ENCODE measurements at regions not wholly inside any gene's neighbourhood (a gene's known extent, or its start where the extent isn't known, plus 50 kb on each side); places are given as distances from the start of the nearest gene placed in this dataset.
A peak's percentile ranks its signal among the peaks of the same experiment; 100 is the strongest.

DNA sequence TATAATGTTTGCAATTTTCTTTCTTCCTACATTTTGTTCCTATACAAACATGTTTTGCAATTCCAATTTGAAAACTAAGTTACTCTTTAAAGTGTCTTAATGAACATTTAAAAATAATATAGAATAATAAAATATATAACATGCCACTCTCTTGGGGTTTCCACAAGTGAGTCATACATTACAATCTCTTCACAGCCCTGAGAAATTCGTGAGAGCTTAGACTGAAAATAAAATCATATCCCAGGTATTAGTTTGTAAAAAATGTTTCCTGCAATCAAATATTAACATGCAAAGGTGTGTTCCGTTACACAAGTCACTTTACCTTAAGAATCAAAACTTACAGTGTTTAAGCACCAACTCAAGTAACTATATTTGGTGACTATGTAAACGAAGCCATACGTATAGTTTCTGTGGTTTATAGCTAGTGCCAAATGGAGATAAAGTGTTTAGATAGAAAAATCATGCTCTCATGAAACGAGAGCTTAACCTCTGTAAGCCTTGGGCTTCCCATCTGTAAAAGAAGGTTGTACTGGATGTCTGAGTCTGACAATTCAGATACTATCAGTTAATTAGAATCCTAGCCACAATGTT is 253.6 kb upstream of the ANO3 start:
- TF ChIP-seq EP300 (IDR thresholded peaks at IDR 0.05; ENCODE audit: borderline replicate concordance in 1 of 2, low read depth in 1 of 2, low read length in 1 of 2) = no peak
- TF ChIP-seq, protein P1, sequence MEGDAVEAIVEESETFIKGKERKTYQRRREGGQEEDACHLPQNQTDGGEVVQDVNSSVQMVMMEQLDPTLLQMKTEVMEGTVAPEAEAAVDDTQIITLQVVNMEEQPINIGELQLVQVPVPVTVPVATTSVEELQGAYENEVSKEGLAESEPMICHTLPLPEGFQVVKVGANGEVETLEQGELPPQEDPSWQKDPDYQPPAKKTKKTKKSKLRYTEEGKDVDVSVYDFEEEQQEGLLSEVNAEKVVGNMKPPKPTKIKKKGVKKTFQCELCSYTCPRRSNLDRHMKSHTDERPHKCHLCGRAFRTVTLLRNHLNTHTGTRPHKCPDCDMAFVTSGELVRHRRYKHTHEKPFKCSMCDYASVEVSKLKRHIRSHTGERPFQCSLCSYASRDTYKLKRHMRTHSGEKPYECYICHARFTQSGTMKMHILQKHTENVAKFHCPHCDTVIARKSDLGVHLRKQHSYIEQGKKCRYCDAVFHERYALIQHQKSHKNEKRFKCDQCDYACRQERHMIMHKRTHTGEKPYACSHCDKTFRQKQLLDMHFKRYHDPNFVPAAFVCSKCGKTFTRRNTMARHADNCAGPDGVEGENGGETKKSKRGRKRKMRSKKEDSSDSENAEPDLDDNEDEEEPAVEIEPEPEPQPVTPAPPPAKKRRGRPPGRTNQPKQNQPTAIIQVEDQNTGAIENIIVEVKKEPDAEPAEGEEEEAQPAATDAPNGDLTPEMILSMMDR (IDR thresholded peaks at IDR 0.05) = no peak
- TF ChIP-seq, protein P2, sequence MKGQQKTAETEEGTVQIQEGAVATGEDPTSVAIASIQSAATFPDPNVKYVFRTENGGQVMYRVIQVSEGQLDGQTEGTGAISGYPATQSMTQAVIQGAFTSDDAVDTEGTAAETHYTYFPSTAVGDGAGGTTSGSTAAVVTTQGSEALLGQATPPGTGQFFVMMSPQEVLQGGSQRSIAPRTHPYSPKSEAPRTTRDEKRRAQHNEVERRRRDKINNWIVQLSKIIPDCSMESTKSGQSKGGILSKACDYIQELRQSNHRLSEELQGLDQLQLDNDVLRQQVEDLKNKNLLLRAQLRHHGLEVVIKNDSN (IDR thresholded peaks at IDR 0.05; ENCODE audit: borderline replicate concordance, low read depth) = no peak
- TF ChIP-seq TCF12 (IDR thresholded peaks at IDR 0.05) = 0 out of 2 replicates have a peak, but pooled peaks have one; percentile 9
- no peak for TF ChIP-seq SMC3 (IDR thresholded peaks at IDR 0.05; ENCODE audit: low read depth, low read length)
- no peak for TF ChIP-seq POLR2AphosphoS5 (IDR thresholded peaks at IDR 0.05; ENCODE audit: low read depth, low read length)
- no peak for TF ChIP-seq ELF1 (IDR thresholded peaks at IDR 0.05)
- TF ChIP-seq MXI1 (IDR thresholded peaks at IDR 0.05; ENCODE audit: low read depth, low read length) = no peak

Measured in SK-N-SH (cell line).